HEK293T (cell line): ENCODE measurements at regions not wholly inside any gene's neighbourhood (a gene's known extent, or its start where the extent isn't known, plus 50 kb on each side); places are given as distances from the start of the nearest gene placed in this dataset.
"Not testable (repeated sequence)": the region's sequence is repeated elsewhere in the genome, so short reads cannot be mapped to it uniquely, and the experiment has no call there.

Experiments
- ARNT ChIP-seq: fragments of 450-650 bp; IDR thresholded peaks from 2 replicates; pipeline ENCODE4 v1.6.1; 2017; ENCODE audit warnings: mild to moderate bottlenecking
- BHLHE40 ChIP-seq: fragments of 450-650 bp; IDR thresholded peaks from 2 replicates; pipeline ENCODE4 v1.6.1; 2016; ENCODE audit warnings: mild to moderate bottlenecking, moderate library complexity, borderline replicate concordance
- ELF4 ChIP-seq: fragments of 450-650 bp; IDR thresholded peaks from 2 replicates; pipeline ENCODE4 v1.6.1; 2017; ENCODE audit warnings: antibody characterized with exemption
- FOXA1 ChIP-seq: fragments of 450-650 bp; IDR thresholded peaks from 2 replicates; pipeline ENCODE4 v1.6.1; 2016; ENCODE audit warnings: mild to moderate bottlenecking
- FOXK2 ChIP-seq: fragments of 450-650 bp; IDR thresholded peaks from 2 replicates; pipeline ENCODE4 v1.6.1; 2016; ENCODE audit warnings: mild to moderate bottlenecking
- FOXM1 ChIP-seq: fragments of 450-650 bp; IDR thresholded peaks from 2 replicates; pipeline ENCODE4 v1.6.1; 2017; ENCODE audit warnings: mild to moderate bottlenecking, borderline replicate concordance
- HDGF ChIP-seq: fragments of 450-650 bp; IDR thresholded peaks from 2 replicates; pipeline ENCODE4 v1.6.1; 2017; ENCODE audit warnings: antibody characterized with exemption, borderline replicate concordance
- L3MBTL2 ChIP-seq: fragments of 450-650 bp; conservative IDR thresholded peaks from 2 replicates; pipeline ENCODE4 v1.6.1; 2016; ENCODE audit warnings: mild to moderate bottlenecking
- LEF1 ChIP-seq: fragments of 450-650 bp; IDR thresholded peaks from 2 replicates; pipeline ENCODE4 v1.6.1; 2017; ENCODE audit warnings: mild to moderate bottlenecking, borderline replicate concordance
- NFRKB ChIP-seq: fragments of 450-650 bp; IDR thresholded peaks from 2 replicates; pipeline ENCODE4 v1.6.1; 2016; ENCODE audit warnings: mild to moderate bottlenecking, moderate library complexity
- SP1 ChIP-seq: fragments of 450-650 bp; IDR thresholded peaks from 2 replicates; pipeline ENCODE4 v1.6.1; 2017
- SUZ12 ChIP-seq: fragments of 450-650 bp; IDR thresholded peaks from 2 replicates; pipeline ENCODE4 v1.6.1; 2016; ENCODE audit warnings: mild to moderate bottlenecking
- ZNF384 ChIP-seq: fragments of 450-650 bp; IDR thresholded peaks from 2 replicates; pipeline ENCODE4 v1.6.1; 2016
- TF ChIP-seq, protein P1 (sequence below): fragments of 450-650 bp; IDR thresholded peaks from 2 replicates; pipeline ENCODE4 v1.6.1; 2016

DNA sequence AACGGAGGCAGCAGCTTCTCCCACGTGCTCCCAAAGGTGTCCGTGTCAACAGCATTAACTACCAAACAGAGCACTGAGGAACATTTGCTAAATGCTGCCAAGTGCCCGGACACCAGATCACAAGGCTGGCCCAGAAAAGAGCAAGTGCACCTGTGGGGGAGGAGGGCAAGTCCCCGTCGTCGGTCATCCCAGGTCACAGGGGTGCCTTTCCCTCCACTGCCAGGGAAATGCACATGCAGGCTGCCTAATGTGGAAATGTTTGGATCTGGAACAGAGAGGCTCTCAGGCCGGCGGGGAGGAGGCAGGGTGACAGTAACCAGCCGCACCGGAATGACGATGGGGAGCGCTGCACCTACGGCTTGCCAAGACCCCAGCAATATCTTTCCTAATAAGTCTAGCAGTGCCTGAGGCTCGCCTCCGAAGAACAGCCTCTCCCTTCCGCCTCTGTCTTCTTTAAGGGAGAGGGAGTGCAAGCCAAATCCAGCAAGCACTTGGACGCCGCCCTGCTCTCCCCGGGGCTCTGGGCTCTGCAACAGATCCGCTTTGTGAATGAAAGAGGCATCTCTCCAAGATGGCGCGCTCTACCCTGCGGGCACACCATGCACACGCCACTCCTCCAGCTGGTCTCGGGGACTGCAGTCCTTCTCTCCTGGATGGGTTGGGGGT is 206.3 kb upstream of the IRF2BP2 start:
- not testable (repeated sequence) for TF ChIP-seq HDGF, FOXA1, SP1, ELF4, FOXK2, ARNT, FOXM1, L3MBTL2, BHLHE40, NFRKB, LEF1, ZNF384, SUZ12
- TF ChIP-seq, protein P1, sequence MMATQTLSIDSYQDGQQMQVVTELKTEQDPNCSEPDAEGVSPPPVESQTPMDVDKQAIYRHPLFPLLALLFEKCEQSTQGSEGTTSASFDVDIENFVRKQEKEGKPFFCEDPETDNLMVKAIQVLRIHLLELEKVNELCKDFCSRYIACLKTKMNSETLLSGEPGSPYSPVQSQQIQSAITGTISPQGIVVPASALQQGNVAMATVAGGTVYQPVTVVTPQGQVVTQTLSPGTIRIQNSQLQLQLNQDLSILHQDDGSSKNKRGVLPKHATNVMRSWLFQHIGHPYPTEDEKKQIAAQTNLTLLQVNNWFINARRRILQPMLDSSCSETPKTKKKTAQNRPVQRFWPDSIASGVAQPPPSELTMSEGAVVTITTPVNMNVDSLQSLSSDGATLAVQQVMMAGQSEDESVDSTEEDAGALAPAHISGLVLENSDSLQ = not testable (repeated sequence)
